Hepatocyte (in vitro differentiated cells): ENCODE measurements at regions not wholly inside any gene's neighbourhood (a gene's known extent, or its start where the extent isn't known, plus 50 kb on each side); places are given as distances from the start of the nearest gene placed in this dataset.

ENCODE experiments used
- EZH2 ChIP-seq: fragments of 200-600 bp; sonication (generic); IDR thresholded peaks from 2 replicates; pipeline ENCODE4 v1.6.1; 2016; ENCODE audit warnings: antibody characterized with exemption, mild to moderate bottlenecking, borderline replicate concordance
- EZH2phosphoT487 ChIP-seq: fragments of 200-600 bp; sonication (generic); IDR thresholded peaks from one replicate; pipeline ENCODE4 v1.6.1; 2018; ENCODE audit warnings: antibody characterized with exemption, mild to moderate bottlenecking, low read depth, moderate library complexity; ENCODE audit not compliant: unreplicated experiment, severe bottlenecking
- TF ChIP-seq, protein P1 (sequence below): fragments of 200-600 bp; sonication (generic); IDR thresholded peaks from 2 replicates; pipeline ENCODE4 v1.5.1; 2016; ENCODE audit warnings: antibody characterized with exemption, mild to moderate bottlenecking; ENCODE audit not compliant: poor library complexity

DNA sequence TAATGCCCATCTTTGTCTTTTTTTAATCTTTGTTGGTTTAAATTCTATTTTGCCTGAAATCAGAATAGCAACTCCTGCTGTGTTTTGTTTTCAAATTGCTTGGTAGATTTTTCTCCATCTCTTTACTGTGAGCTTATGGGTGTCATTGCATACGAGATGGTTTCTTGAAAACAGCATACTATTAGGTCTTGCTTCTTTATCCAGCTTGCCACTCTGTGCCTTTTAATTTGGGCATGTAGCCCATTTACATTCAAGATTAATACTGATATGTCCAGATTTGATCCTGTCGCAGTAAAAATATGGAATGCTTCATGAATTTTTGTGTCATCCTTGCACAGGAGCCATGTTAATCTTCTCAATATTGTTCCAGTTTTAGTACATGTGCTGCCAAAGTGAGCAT lies 316.6 kb downstream of the CGGBP1 start:
- TF ChIP-seq EZH2 (no peak), EZH2phosphoT487 (no peak)
- TF ChIP-seq, protein P1, sequence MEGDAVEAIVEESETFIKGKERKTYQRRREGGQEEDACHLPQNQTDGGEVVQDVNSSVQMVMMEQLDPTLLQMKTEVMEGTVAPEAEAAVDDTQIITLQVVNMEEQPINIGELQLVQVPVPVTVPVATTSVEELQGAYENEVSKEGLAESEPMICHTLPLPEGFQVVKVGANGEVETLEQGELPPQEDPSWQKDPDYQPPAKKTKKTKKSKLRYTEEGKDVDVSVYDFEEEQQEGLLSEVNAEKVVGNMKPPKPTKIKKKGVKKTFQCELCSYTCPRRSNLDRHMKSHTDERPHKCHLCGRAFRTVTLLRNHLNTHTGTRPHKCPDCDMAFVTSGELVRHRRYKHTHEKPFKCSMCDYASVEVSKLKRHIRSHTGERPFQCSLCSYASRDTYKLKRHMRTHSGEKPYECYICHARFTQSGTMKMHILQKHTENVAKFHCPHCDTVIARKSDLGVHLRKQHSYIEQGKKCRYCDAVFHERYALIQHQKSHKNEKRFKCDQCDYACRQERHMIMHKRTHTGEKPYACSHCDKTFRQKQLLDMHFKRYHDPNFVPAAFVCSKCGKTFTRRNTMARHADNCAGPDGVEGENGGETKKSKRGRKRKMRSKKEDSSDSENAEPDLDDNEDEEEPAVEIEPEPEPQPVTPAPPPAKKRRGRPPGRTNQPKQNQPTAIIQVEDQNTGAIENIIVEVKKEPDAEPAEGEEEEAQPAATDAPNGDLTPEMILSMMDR = no peak
